Neural cell (in vitro differentiated cells): ENCODE measurements at regions not wholly inside any gene's neighbourhood (a gene's known extent, or its start where the extent isn't known, plus 50 kb on each side); places are given as distances from the start of the nearest gene placed in this dataset.

Experiments used
- H2AFZ ChIP-seq: fragments of 200-600, 300-800 bp; sonication (generic), shearing (Covaris generic); 2 replicates; pipeline ENCODE4 v1.6.0; 2014; ENCODE audit warnings: low read depth, mild to moderate bottlenecking, antibody characterized with exemption, low read length, moderate library complexity
- H3F3A ChIP-seq: fragments of 200-600 bp; shearing (Covaris generic); 2 replicates; pipeline ENCODE4 v1.6.1; 2016; ENCODE audit warnings: mild to moderate bottlenecking, moderate library complexity, mixed read lengths, antibody characterized with exemption, low read length; ENCODE audit not compliant: insufficient read depth, poor library complexity, severe bottlenecking
- H3K27ac ChIP-seq: fragments of 200-600, 300-800 bp; sonication (generic), shearing (Covaris generic); 2 replicates; pipeline ENCODE4 v1.5.1; 2014; ENCODE audit warnings: mild to moderate bottlenecking, low read length, moderate library complexity
- H3K27me3 ChIP-seq: fragments of 300-800, 200-600 bp; sonication (generic), shearing (Covaris generic); 2 replicates; pipeline ENCODE4 v1.6.0; 2014; ENCODE audit warnings: mild to moderate bottlenecking, low read depth, low read length, moderate library complexity; ENCODE audit not compliant: insufficient read depth
- H3K36me3 ChIP-seq: fragments of 300-800, 200-600 bp; sonication (generic), shearing (Covaris generic); 2 replicates; pipeline ENCODE4 v1.5.1; 2014; ENCODE audit warnings: mild to moderate bottlenecking, antibody characterized with exemption, low read length, moderate library complexity; ENCODE audit not compliant: insufficient read depth
- H3K4me2 ChIP-seq: fragments of 300-800, 200-600 bp; sonication (generic), shearing (Covaris generic); 2 replicates; pipeline ENCODE4 v1.6.0; 2014; ENCODE audit warnings: mild to moderate bottlenecking, low read length
- H3K4me3 ChIP-seq: fragments of 300-800, 200-600 bp; sonication (generic), shearing (Covaris generic); 2 replicates; pipeline ENCODE4 v1.5.1; 2014; ENCODE audit warnings: mild to moderate bottlenecking, low read length, moderate library complexity
- H3K79me2 ChIP-seq: fragments of 200-600 bp; shearing (Covaris generic); replicated peaks from 2 replicates; pipeline ENCODE4 v1.6.0; 2014; ENCODE audit warnings: mild to moderate bottlenecking, low read length, moderate library complexity; ENCODE audit not compliant: insufficient read depth
- H3K9ac ChIP-seq: fragments of 300-800, 200-600 bp; sonication (generic), shearing (Covaris generic); 2 replicates; pipeline ENCODE4 v1.6.1; 2016; ENCODE audit warnings: mild to moderate bottlenecking, low read length, mixed read lengths
- H3K9me2 ChIP-seq: fragments of 200-600 bp; shearing (Covaris generic); 2 replicates; pipeline ENCODE4 v1.6.1; 2016; ENCODE audit warnings: mild to moderate bottlenecking, low read length, mixed read lengths; ENCODE audit not compliant: insufficient read depth
- H3K9me3 ChIP-seq: fragments of 200-600, 300-800 bp; sonication (generic), shearing (Covaris generic); 2 replicates; pipeline ENCODE4 v1.6.1; 2016; ENCODE audit warnings: mild to moderate bottlenecking, mixed run types, low read length, moderate library complexity, mixed read lengths
- H4K20me1 ChIP-seq: fragments of 200-600 bp; shearing (Covaris generic); 2 replicates; pipeline ENCODE4 v1.6.1; 2016; ENCODE audit warnings: mild to moderate bottlenecking, mixed run types; ENCODE audit not compliant: insufficient read depth
- EP300 ChIP-seq: fragments of 450-650 bp; conservative IDR thresholded peaks from 2 replicates; pipeline ENCODE4 v1.6.1; 2014; ENCODE audit warnings: antibody characterized with exemption, mild to moderate bottlenecking, moderate library complexity; ENCODE audit not compliant: poor library complexity, severe bottlenecking
- EZH2 ChIP-seq: fragments of 200-600, 300-800 bp; shearing (Covaris generic), sonication (generic); IDR thresholded peaks from 2 replicates; pipeline ENCODE4 v1.6.1; 2014; ENCODE audit warnings: antibody characterized with exemption, low read length, borderline replicate concordance, mild to moderate bottlenecking; ENCODE audit not compliant: insufficient read depth, poor library complexity, severe bottlenecking
- MXI1 ChIP-seq: fragments of 450-650 bp; conservative IDR thresholded peaks from 2 replicates; pipeline ENCODE4 v1.6.1; 2014; ENCODE audit warnings: antibody characterized with exemption, mild to moderate bottlenecking; ENCODE audit not compliant: poor library complexity, severe bottlenecking
- POLR2AphosphoS5 ChIP-seq: IDR thresholded peaks from 2 replicates; pipeline ENCODE4 v1.6.1; 2012
- RAD21 ChIP-seq: fragments of 450-650 bp; conservative IDR thresholded peaks from 2 replicates; pipeline ENCODE4 v1.6.1; 2014; ENCODE audit warnings: antibody characterized with exemption, mild to moderate bottlenecking, moderate library complexity
- REST ChIP-seq: IDR thresholded peaks from 2 replicates; pipeline ENCODE4 v1.6.1; 2012; ENCODE audit warnings: borderline replicate concordance
- SMC3 ChIP-seq: fragments of 450-650 bp; conservative IDR thresholded peaks from 2 replicates; pipeline ENCODE4 v1.6.1; 2014; ENCODE audit warnings: antibody characterized with exemption, mild to moderate bottlenecking, moderate library complexity; ENCODE audit not compliant: poor library complexity
- TAF1 ChIP-seq: IDR thresholded peaks from 2 replicates; pipeline ENCODE4 v1.6.1; 2012; ENCODE audit warnings: low read depth
- TF ChIP-seq, protein P1 (sequence below): fragments of 450-650 bp; IDR thresholded peaks from 2 replicates; pipeline ENCODE4 v1.5.1; 2014; ENCODE audit warnings: antibody characterized with exemption, mild to moderate bottlenecking, moderate library complexity; ENCODE audit not compliant: poor library complexity, severe bottlenecking

GRCh38 chr18:54434453-54434852 is 76.7 kb downstream of the C18orf54 start:
- no peaks in the 10 kb centered on the region for H3K9me2 ChIP-seq
- no peak overlapping the region for H2AFZ ChIP-seq
- H3K9ac ChIP-seq: no peak overlapping the region
- H3K79me2 ChIP-seq: no peaks in the 10 kb centered on the region
- TF ChIP-seq EZH2: no peak
- TF ChIP-seq POLR2AphosphoS5: no peak
- no peak for TF ChIP-seq SMC3
- no peak for TF ChIP-seq RAD21
- TF ChIP-seq MXI1: no peak
- TF ChIP-seq EP300: no peak
- H3K4me3 ChIP-seq: no peak overlapping the region
- H3K27me3 ChIP-seq: no peaks in the 10 kb centered on the region
- H4K20me1 ChIP-seq: no peaks in the 10 kb centered on the region
- H3K9me3 ChIP-seq: no peaks in the 10 kb centered on the region
- H3K27ac ChIP-seq: no peak overlapping the region
- H3F3A ChIP-seq: no peaks in the 10 kb centered on the region
- no peak overlapping the region for H3K4me2 ChIP-seq
- H3K36me3 ChIP-seq: no peaks in the 10 kb centered on the region

GRCh38 chr18:54436501-54436900 is 78.8 kb downstream of the C18orf54 start:
- H3K4me2 ChIP-seq: no peak overlapping the region

More at GRCh38 chr18:54436501-54436900, 78.8 kb downstream of the C18orf54 start:
- no peak for TF ChIP-seq SMC3
- TF ChIP-seq, protein P1, sequence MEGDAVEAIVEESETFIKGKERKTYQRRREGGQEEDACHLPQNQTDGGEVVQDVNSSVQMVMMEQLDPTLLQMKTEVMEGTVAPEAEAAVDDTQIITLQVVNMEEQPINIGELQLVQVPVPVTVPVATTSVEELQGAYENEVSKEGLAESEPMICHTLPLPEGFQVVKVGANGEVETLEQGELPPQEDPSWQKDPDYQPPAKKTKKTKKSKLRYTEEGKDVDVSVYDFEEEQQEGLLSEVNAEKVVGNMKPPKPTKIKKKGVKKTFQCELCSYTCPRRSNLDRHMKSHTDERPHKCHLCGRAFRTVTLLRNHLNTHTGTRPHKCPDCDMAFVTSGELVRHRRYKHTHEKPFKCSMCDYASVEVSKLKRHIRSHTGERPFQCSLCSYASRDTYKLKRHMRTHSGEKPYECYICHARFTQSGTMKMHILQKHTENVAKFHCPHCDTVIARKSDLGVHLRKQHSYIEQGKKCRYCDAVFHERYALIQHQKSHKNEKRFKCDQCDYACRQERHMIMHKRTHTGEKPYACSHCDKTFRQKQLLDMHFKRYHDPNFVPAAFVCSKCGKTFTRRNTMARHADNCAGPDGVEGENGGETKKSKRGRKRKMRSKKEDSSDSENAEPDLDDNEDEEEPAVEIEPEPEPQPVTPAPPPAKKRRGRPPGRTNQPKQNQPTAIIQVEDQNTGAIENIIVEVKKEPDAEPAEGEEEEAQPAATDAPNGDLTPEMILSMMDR: no peak
- TF ChIP-seq RAD21: no peak
- no peak for TF ChIP-seq MXI1
- TF ChIP-seq EZH2: no peak
- no peak for TF ChIP-seq EP300
- no peak for TF ChIP-seq POLR2AphosphoS5
- TF ChIP-seq TAF1: no peak
- no peak for TF ChIP-seq REST
- Histone ChIP-seq H3K4me3 (no peak overlapping the region), H3F3A (no peaks in the 10 kb centered on the region), H3K79me2 (no peaks in the 10 kb centered on the region), H3K27ac (no peak overlapping the region), H3K9me2 (no peaks in the 10 kb centered on the region), H3K36me3 (no peaks in the 10 kb centered on the region), H2AFZ (no peak overlapping the region), H4K20me1 (no peaks in the 10 kb centered on the region), H3K27me3 (no peaks in the 10 kb centered on the region), H3K9ac (no peak overlapping the region), H3K9me3 (no peaks in the 10 kb centered on the region)
